OCI-LY1 (cell line): ENCODE measurements at regions not wholly inside any gene's neighbourhood (a gene's known extent, or its start where the extent isn't known, plus 50 kb on each side); places are given as distances from the start of the nearest gene placed in this dataset.

Experiments used
- H2AFZ ChIP-seq: fragments of 200-600 bp; sonication (generic), shearing (Covaris generic); 2 replicates; pipeline ENCODE4 v1.6.0; 2014; ENCODE audit warnings: antibody characterized with exemption, mild to moderate bottlenecking, low read length
- H3F3A ChIP-seq: fragments of 200-600 bp; sonication (generic), shearing (Covaris generic); 2 replicates; pipeline ENCODE4 v1.6.0; 2014; ENCODE audit warnings: mild to moderate bottlenecking, antibody characterized with exemption, low read length, moderate library complexity; ENCODE audit not compliant: insufficient read depth
- H3K27ac ChIP-seq: fragments of 200-600 bp; sonication (generic); 2 replicates; pipeline ENCODE4 v1.5.1; 2014; ENCODE audit warnings: low read length, mixed run types, mild to moderate bottlenecking, low read depth; ENCODE audit not compliant: poor library complexity, severe bottlenecking
- H3K27me3 ChIP-seq: fragments of 200-600 bp; sonication (generic); 2 replicates; pipeline ENCODE4 v1.6.0; 2014; ENCODE audit warnings: antibody characterized with exemption, mild to moderate bottlenecking, low read length, moderate library complexity; ENCODE audit not compliant: insufficient read depth
- H3K36me3 ChIP-seq: fragments of 200-600 bp; sonication (generic); 2 replicates; pipeline ENCODE4 v1.6.1; 2014; ENCODE audit warnings: mild to moderate bottlenecking, antibody characterized with exemption, low read length, moderate library complexity, mixed read lengths; ENCODE audit not compliant: insufficient read depth
- H3K4me1 ChIP-seq: fragments of 200-600 bp; sonication (generic); 2 replicates; pipeline ENCODE4 v1.5.1; 2014; ENCODE audit warnings: mild to moderate bottlenecking, low read length, moderate library complexity; ENCODE audit not compliant: insufficient read depth, severe bottlenecking
- H3K4me2 ChIP-seq: fragments of 200-600 bp; sonication (generic), shearing (Covaris generic); 2 replicates; pipeline ENCODE4 v1.6.1; 2014; ENCODE audit warnings: low read length
- H3K4me3 ChIP-seq: fragments of 200-600 bp; sonication (generic); 2 replicates; pipeline ENCODE4 v1.5.1; 2014; ENCODE audit warnings: low read length, low read depth, mild to moderate bottlenecking, mixed read lengths; ENCODE audit not compliant: poor library complexity, severe bottlenecking
- H3K79me2 ChIP-seq: fragments of 200-600 bp; shearing (Covaris generic); 2 replicates; pipeline ENCODE4 v1.6.1; 2016; ENCODE audit warnings: mixed run types, low read length, mixed read lengths; ENCODE audit not compliant: insufficient read depth
- H3K9ac ChIP-seq: fragments of 200-600 bp; sonication (generic), shearing (Covaris generic); 2 replicates; pipeline ENCODE4 v1.6.1; 2014; ENCODE audit warnings: mild to moderate bottlenecking, low read length, mixed read lengths
- H3K9me2 ChIP-seq: fragments of 200-600 bp; sonication (generic), shearing (Covaris generic); 2 replicates; pipeline ENCODE4 v1.6.1; 2014; ENCODE audit warnings: low read depth, mild to moderate bottlenecking, low read length, mixed read lengths
- H3K9me3 ChIP-seq: fragments of 200-600 bp; shearing (Covaris generic); 2 replicates; pipeline ENCODE4 v1.6.1; 2014; ENCODE audit warnings: low read length, mixed read lengths
- H4K20me1 ChIP-seq: fragments of 200-600 bp; sonication (generic), shearing (Covaris generic); 2 replicates; pipeline ENCODE4 v1.6.0; 2016; ENCODE audit warnings: mild to moderate bottlenecking, low read length; ENCODE audit not compliant: insufficient read depth
- CTCF ChIP-seq: fragments of 200-600 bp; sonication (generic), shearing (Covaris generic); IDR thresholded peaks from 2 replicates; pipeline ENCODE4 v1.5.1; 2017; ENCODE audit warnings: mild to moderate bottlenecking, antibody characterized with exemption, low read length, moderate library complexity, mixed read lengths
- EZH2 ChIP-seq: fragments of 200-600 bp; sonication (generic), shearing (Covaris generic); IDR thresholded peaks from 2 replicates; pipeline ENCODE4 v1.8.0; 2017; ENCODE audit warnings: borderline replicate concordance, mixed run types, mild to moderate bottlenecking, antibody characterized with exemption, low read length, moderate library complexity, mixed read lengths

- Histone ChIP-seq H3K27me3 (0 out of 2 replicates have a peak, but pooled peaks cover 3% of the 10 kb centered on the region), H3K4me3 (no peak overlapping the region), H3K9ac (no peak overlapping the region), H3F3A (no peaks in the 10 kb centered on the region), H2AFZ (no peak overlapping the region), H4K20me1 (no peaks in the 10 kb centered on the region), H3K9me3 (no peaks in the 10 kb centered on the region), H3K4me1 (no peaks in the 10 kb centered on the region), H3K4me2 (no peak overlapping the region), H3K36me3 (no peaks in the 10 kb centered on the region), H3K27ac (no peak overlapping the region), H3K9me2 (no peaks in the 10 kb centered on the region), H3K79me2 (no peaks in the 10 kb centered on the region)
- TF ChIP-seq EZH2, result no peak
- no peak for TF ChIP-seq CTCF
These were observed 88.4 kb upstream of the JAG1 start for GRCh38 chr20:10762216-10762615.

GRCh38 chr20:10763112-10763511 lies 89.3 kb upstream of the JAG1 start:
- Histone ChIP-seq H3K27me3 (0 out of 2 replicates have a peak, but pooled peaks cover 3% of the 10 kb centered on the region), H3K4me2 (no peak overlapping the region), H3F3A (no peaks in the 10 kb centered on the region), H4K20me1 (no peaks in the 10 kb centered on the region), H2AFZ (no peak overlapping the region), H3K79me2 (no peaks in the 10 kb centered on the region), H3K9me2 (no peaks in the 10 kb centered on the region), H3K4me1 (no peaks in the 10 kb centered on the region), H3K9me3 (no peaks in the 10 kb centered on the region), H3K36me3 (no peaks in the 10 kb centered on the region), H3K9ac (no peak overlapping the region), H3K4me3 (no peak overlapping the region), H3K27ac (no peak overlapping the region)
- TF ChIP-seq EZH2 (no peak), CTCF (no peak)

- Histone ChIP-seq H4K20me1 (no peaks in the 10 kb centered on the region), H3K9ac (no peak overlapping the region), H3K36me3 (no peaks in the 10 kb centered on the region), H3K4me1 (no peaks in the 10 kb centered on the region), H3K79me2 (no peaks in the 10 kb centered on the region), H3F3A (no peaks in the 10 kb centered on the region), H3K27me3 (0 out of 2 replicates have a peak, but pooled peaks cover 3% of the 10 kb centered on the region), H3K9me2 (no peaks in the 10 kb centered on the region), H3K4me2 (no peak overlapping the region), H3K27ac (no peak overlapping the region), H3K4me3 (no peak overlapping the region), H3K9me3 (no peaks in the 10 kb centered on the region), H2AFZ (no peak overlapping the region)
- no peak for TF ChIP-seq CTCF
- TF ChIP-seq EZH2, result no peak
These were observed 95.9 kb upstream of the JAG1 start for GRCh38 chr20:10769700-10770099.
